ENCODE measurements at regions not wholly inside any gene's neighbourhood (a gene's known extent, or its start where the extent isn't known, plus 50 kb on each side); places are given as distances from the start of the nearest gene placed in this dataset.

DNA sequence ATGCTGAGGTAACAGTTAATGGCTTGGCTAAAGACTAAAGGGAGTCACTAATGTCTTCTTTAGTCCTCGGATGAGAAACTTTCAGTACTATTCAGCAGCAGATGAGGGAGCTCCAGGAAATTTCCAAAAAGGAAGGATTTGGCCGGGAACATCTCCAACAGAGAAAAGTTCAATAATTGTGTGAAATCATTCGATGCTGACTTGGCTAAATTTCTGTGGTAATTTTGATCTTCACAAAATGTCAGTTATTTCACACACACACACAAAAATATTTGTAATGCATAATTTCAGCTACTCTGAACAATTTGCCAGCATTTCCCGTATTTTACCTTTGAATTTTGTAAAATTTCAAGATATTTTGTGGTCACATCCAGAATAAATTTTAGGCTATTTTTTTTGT lies 462.8 kb upstream of the MDFIC2 start:
- Histone ChIP-seq H3K27me3 (ENCODE audit: control insufficient read depth in 2 of 2, insufficient read depth in 2 of 2, low read length in 2 of 2) (no peaks in the 10 kb centered on the region), H3K9me3 (replicated peaks in 1 of 2; ENCODE audit: control insufficient read depth in 1 of 2, insufficient read depth in 1 of 2, low read length in 2 of 2) (no peaks in the 10 kb centered on the region), H3K4me2 (replicated peaks; ENCODE audit: extremely low read depth, low read length, poor library complexity, severe bottlenecking) (no peak overlapping the region), H2AFZ (ENCODE audit: insufficient read depth, low read depth, low read length, poor library complexity, severe bottlenecking) (no peak overlapping the region), H4K20me1 (ENCODE audit: insufficient read depth, low read length) (no peaks in the 10 kb centered on the region), H3K9ac (ENCODE audit: insufficient read depth, low read length, poor library complexity, severe bottlenecking) (no peak overlapping the region), H3K36me3 (replicated peaks in 1 of 2; ENCODE audit: control insufficient read depth in 1 of 2, insufficient read depth in 2 of 2, low read length in 2 of 2) (no peaks in the 10 kb centered on the region), H3K4me1 (ENCODE audit: control insufficient read depth in 1 of 2, insufficient read depth in 2 of 2, low read length in 2 of 2) (no peaks in the 10 kb centered on the region), H3K4me3 (replicated peaks in 1 of 3; ENCODE audit: low read depth in 2 of 3, low read length in 3 of 3) (no peak overlapping the region), H3K27ac (ENCODE audit: low read depth in 1 of 2, low read length in 2 of 2) (no peak overlapping the region), H3K79me2 (ENCODE audit: insufficient read depth, low read length) (no peaks in the 10 kb centered on the region)
- Mint-ChIP-seq H3K27ac (no peak overlapping the region), H3K4me1 (no peaks in the 10 kb centered on the region), H3K4me3 (no peak overlapping the region), H3K9me3 (peaks cover 0 to 2% (median 0%) of the 10 kb centered on the region in 7 donors), H3K36me3 (no peaks in the 10 kb centered on the region), H3K27me3 (ENCODE audit: low read depth in 3 of 3) (peaks cover 0 to 4% (median 0%) of the 10 kb centered on the region in 3 donors)
- TF ChIP-seq, protein P1, sequence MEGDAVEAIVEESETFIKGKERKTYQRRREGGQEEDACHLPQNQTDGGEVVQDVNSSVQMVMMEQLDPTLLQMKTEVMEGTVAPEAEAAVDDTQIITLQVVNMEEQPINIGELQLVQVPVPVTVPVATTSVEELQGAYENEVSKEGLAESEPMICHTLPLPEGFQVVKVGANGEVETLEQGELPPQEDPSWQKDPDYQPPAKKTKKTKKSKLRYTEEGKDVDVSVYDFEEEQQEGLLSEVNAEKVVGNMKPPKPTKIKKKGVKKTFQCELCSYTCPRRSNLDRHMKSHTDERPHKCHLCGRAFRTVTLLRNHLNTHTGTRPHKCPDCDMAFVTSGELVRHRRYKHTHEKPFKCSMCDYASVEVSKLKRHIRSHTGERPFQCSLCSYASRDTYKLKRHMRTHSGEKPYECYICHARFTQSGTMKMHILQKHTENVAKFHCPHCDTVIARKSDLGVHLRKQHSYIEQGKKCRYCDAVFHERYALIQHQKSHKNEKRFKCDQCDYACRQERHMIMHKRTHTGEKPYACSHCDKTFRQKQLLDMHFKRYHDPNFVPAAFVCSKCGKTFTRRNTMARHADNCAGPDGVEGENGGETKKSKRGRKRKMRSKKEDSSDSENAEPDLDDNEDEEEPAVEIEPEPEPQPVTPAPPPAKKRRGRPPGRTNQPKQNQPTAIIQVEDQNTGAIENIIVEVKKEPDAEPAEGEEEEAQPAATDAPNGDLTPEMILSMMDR (IDR thresholded peaks at IDR 0.05) = no peak
- WGBS (ENCODE audit: insufficient coverage) = 80% methylated on average over 1 of the region's 4 CpGs
- intact Hi-C loops (cut with micrococcal nuclease) = no loop called here
- no peak for DNase-seq

DNA sequence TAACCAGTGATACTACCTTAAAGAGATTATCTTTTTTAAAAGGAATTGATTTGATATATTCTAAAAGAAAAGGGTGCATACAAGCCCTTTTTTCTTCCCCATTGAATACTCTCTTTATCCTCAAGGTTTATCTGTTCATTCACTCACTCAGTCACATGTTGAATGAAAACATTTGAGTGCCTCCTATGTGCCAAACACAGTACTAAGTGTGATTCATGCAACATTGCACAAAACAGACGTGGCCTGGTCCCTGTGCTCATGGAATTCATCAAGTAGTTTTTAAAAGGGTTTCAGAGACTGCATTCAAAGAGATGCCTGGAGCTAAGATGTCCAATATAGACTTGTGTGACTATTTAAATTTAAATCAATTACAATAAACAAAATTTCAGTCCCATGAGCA lies 462.2 kb upstream of the MDFIC2 start:
- Mint-ChIP-seq H3K27me3 (ENCODE audit: low read depth in 3 of 3) (peaks cover 0 to 4% (median 0%) of the 10 kb centered on the region in 3 donors), H3K36me3 (no peaks in the 10 kb centered on the region), H3K4me3 (no peak overlapping the region), H3K4me1 (no peaks in the 10 kb centered on the region), H3K9me3 (peaks cover 0 to 2% (median 0%) of the 10 kb centered on the region in 7 donors), H3K27ac (no peak overlapping the region)
- H3K27me3 ChIP-seq (ENCODE audit: control insufficient read depth in 2 of 2, insufficient read depth in 2 of 2, low read length in 2 of 2) = no peaks in the 10 kb centered on the region
- H4K20me1 ChIP-seq (ENCODE audit: insufficient read depth, low read length) = no peaks in the 10 kb centered on the region
- H3K9ac ChIP-seq (ENCODE audit: insufficient read depth, low read length, poor library complexity, severe bottlenecking) = no peak overlapping the region
- H3K79me2 ChIP-seq (ENCODE audit: insufficient read depth, low read length) = no peaks in the 10 kb centered on the region
- H3K9me3 ChIP-seq (replicated peaks in 1 of 2; ENCODE audit: control insufficient read depth in 1 of 2, insufficient read depth in 1 of 2, low read length in 2 of 2) = no peaks in the 10 kb centered on the region
- no CpG with 5 or more reads among the region's 1 CpG for WGBS (ENCODE audit: insufficient coverage)
- TF ChIP-seq, protein P1 (IDR thresholded peaks at IDR 0.05) = no peak
- DNase-seq = no peak
- no peak overlapping the region for H3K4me2 ChIP-seq (replicated peaks; ENCODE audit: extremely low read depth, low read length, poor library complexity, severe bottlenecking)
- intact Hi-C loops (cut with micrococcal nuclease) = no loop called here
- H2AFZ ChIP-seq (ENCODE audit: insufficient read depth, low read depth, low read length, poor library complexity, severe bottlenecking) = no peak overlapping the region
- H3K4me3 ChIP-seq (replicated peaks in 1 of 3; ENCODE audit: low read depth in 2 of 3, low read length in 3 of 3) = no peak overlapping the region
- no peaks in the 10 kb centered on the region for H3K4me1 ChIP-seq (ENCODE audit: control insufficient read depth in 1 of 2, insufficient read depth in 2 of 2, low read length in 2 of 2)
- H3K36me3 ChIP-seq (replicated peaks in 1 of 2; ENCODE audit: control insufficient read depth in 1 of 2, insufficient read depth in 2 of 2, low read length in 2 of 2) = no peaks in the 10 kb centered on the region
- H3K27ac ChIP-seq (ENCODE audit: low read depth in 1 of 2, low read length in 2 of 2) = no peak overlapping the region
